ENCODE measurements at regions not wholly inside any gene's neighbourhood (a gene's known extent, or its start where the extent isn't known, plus 50 kb on each side); places are given as distances from the start of the nearest gene placed in this dataset.

GRCh38 chr12:125491553-125491952, 426.3 kb downstream of the AACS start:
- H3K9me3 ChIP-seq (ENCODE audit: low read length), result no peaks in the 10 kb centered on the region
- DNase-seq (ENCODE audit: low spot score), result no peak
- TF ChIP-seq CTCF (conservative IDR thresholded peaks at IDR 0.05; ENCODE audit: low read length) (no peak), EZH2phosphoT487 (IDR thresholded peaks at IDR 0.05; ENCODE audit: borderline replicate concordance, low read depth, low read length) (no peak)
- no peaks in the 10 kb centered on the region for H3K9me2 ChIP-seq (ENCODE audit: insufficient read depth, low read length)
- H2AFZ ChIP-seq (ENCODE audit: low read length), result no peak overlapping the region
- ChIA-PET POLR2A (interaction anchor here (1.1 kb wide), 1 partner anchor 72 kb away, joined by 3 read pairs; no protein-coding TSS in a partner anchor), CTCF (ENCODE audit: unreplicated experiment) (no interaction called here)
- BruUV-seq (replicated peaks), result no TSS peak
- no peaks in the 10 kb centered on the region for H3K4me1 ChIP-seq (ENCODE audit: insufficient read depth, low read length, poor library complexity, severe bottlenecking)
- H4K20me1 ChIP-seq (ENCODE audit: insufficient read depth, low read length), result no peaks in the 10 kb centered on the region
- H3K36me3 ChIP-seq (ENCODE audit: insufficient read depth, low read length), result no peaks in the 10 kb centered on the region
- no peak overlapping the region for H3K4me2 ChIP-seq (ENCODE audit: low read length)
- intact Hi-C loops (cut with micrococcal nuclease; ENCODE audit: unreplicated experiment), result no loop called here
- H3K4me3 ChIP-seq (ENCODE audit: low read depth, low read length, poor library complexity, severe bottlenecking), result no peak overlapping the region
- no peaks in the 10 kb centered on the region for H3K79me2 ChIP-seq (ENCODE audit: insufficient read depth, low read depth, low read length)
- H3K27ac ChIP-seq (ENCODE audit: low read depth, low read length, poor library complexity, severe bottlenecking), result no peak overlapping the region

- BruUV-seq (replicated peaks), result no TSS peak
- no peak overlapping the region for H3K27ac ChIP-seq (ENCODE audit: low read depth, low read length, poor library complexity, severe bottlenecking)
- CTCF ChIA-PET (ENCODE audit: unreplicated experiment), result no interaction called here
- H3K9me2 ChIP-seq (ENCODE audit: insufficient read depth, low read length), result no peaks in the 10 kb centered on the region
- TF ChIP-seq CTCF (conservative IDR thresholded peaks at IDR 0.05; ENCODE audit: low read length) (no peak), EZH2phosphoT487 (IDR thresholded peaks at IDR 0.05; ENCODE audit: borderline replicate concordance, low read depth, low read length) (no peak)
- no peaks in the 10 kb centered on the region for H3K79me2 ChIP-seq (ENCODE audit: insufficient read depth, low read depth, low read length)
- H3K36me3 ChIP-seq (ENCODE audit: insufficient read depth, low read length), result no peaks in the 10 kb centered on the region
- H3K4me1 ChIP-seq (ENCODE audit: insufficient read depth, low read length, poor library complexity, severe bottlenecking), result no peaks in the 10 kb centered on the region
- H3K9me3 ChIP-seq (ENCODE audit: low read length), result no peaks in the 10 kb centered on the region
- no peak overlapping the region for H3K4me2 ChIP-seq (ENCODE audit: low read length)
- DNase-seq (ENCODE audit: low spot score), result no peak
- H4K20me1 ChIP-seq (ENCODE audit: insufficient read depth, low read length), result no peaks in the 10 kb centered on the region
- H2AFZ ChIP-seq (ENCODE audit: low read length), result no peak overlapping the region
- H3K4me3 ChIP-seq (ENCODE audit: low read depth, low read length, poor library complexity, severe bottlenecking), result no peak overlapping the region
- intact Hi-C loops (cut with micrococcal nuclease; ENCODE audit: unreplicated experiment), result no loop called here
- POLR2A ChIA-PET, result interaction anchor here (1.1 kb wide), 1 partner anchor 73 kb away, joined by 3 read pairs; no protein-coding TSS in a partner anchor
These were observed 427.4 kb downstream of the AACS start for GRCh38 chr12:125492354-125493270.

- no TSS peak for BruUV-seq (replicated peaks)
- DNase-seq (ENCODE audit: low spot score), result no peak
- CTCF ChIA-PET (ENCODE audit: unreplicated experiment), result no interaction called here
- H3K9me2 ChIP-seq (ENCODE audit: insufficient read depth, low read length), result no peaks in the 10 kb centered on the region
- intact Hi-C loops (cut with micrococcal nuclease; ENCODE audit: unreplicated experiment), result no loop called here
- no peaks in the 10 kb centered on the region for H3K9me3 ChIP-seq (ENCODE audit: low read length)
- no peak overlapping the region for H3K4me2 ChIP-seq (ENCODE audit: low read length)
- POLR2A ChIA-PET, result no interaction called here
- no peaks in the 10 kb centered on the region for H3K36me3 ChIP-seq (ENCODE audit: insufficient read depth, low read length)
- H3K79me2 ChIP-seq (ENCODE audit: insufficient read depth, low read depth, low read length), result no peaks in the 10 kb centered on the region
- no peaks in the 10 kb centered on the region for H3K4me1 ChIP-seq (ENCODE audit: insufficient read depth, low read length, poor library complexity, severe bottlenecking)
- no peak overlapping the region for H3K27ac ChIP-seq (ENCODE audit: low read depth, low read length, poor library complexity, severe bottlenecking)
- no peaks in the 10 kb centered on the region for H4K20me1 ChIP-seq (ENCODE audit: insufficient read depth, low read length)
- no peak overlapping the region for H2AFZ ChIP-seq (ENCODE audit: low read length)
- H3K4me3 ChIP-seq (ENCODE audit: low read depth, low read length, poor library complexity, severe bottlenecking), result no peak overlapping the region
- TF ChIP-seq EZH2phosphoT487 (IDR thresholded peaks at IDR 0.05; ENCODE audit: borderline replicate concordance, low read depth, low read length) (no peak), CTCF (conservative IDR thresholded peaks at IDR 0.05; ENCODE audit: low read length) (no peak)
These were observed 428.6 kb downstream of the AACS start for GRCh38 chr12:125493704-125494308.
